ENCODE measurements at regions not wholly inside any gene's neighbourhood (a gene's known extent, or its start where the extent isn't known, plus 50 kb on each side); places are given as distances from the start of the nearest gene placed in this dataset.

- Histone ChIP-seq H3K9me3 (ENCODE audit: low read depth, low read length, poor library complexity, severe bottlenecking) (no peaks in the 10 kb centered on the region), H3K27ac (ENCODE audit: low read depth, low read length, poor library complexity, severe bottlenecking) (no peak overlapping the region), H3K4me1 (ENCODE audit: insufficient read depth, low read length, poor library complexity, severe bottlenecking) (no peaks in the 10 kb centered on the region), H3K27me3 (replicated peaks; ENCODE audit: insufficient read depth, low read depth, low read length, poor library complexity) (no peaks in the 10 kb centered on the region), H3K36me3 (ENCODE audit: insufficient read depth, low read length, poor library complexity, severe bottlenecking) (no peaks in the 10 kb centered on the region), H3K4me3 (ENCODE audit: low read depth, low read length, poor library complexity, severe bottlenecking) (no peak overlapping the region)
- ChIA-PET CTCF (no interaction called here), POLR2A (ENCODE audit: low non-redundant PET) (no interaction called here)
- no TSS peak for BruUV-seq (replicated peaks)
- no peak for TF ChIP-seq EZH2 (IDR thresholded peaks at IDR 0.05; ENCODE audit: borderline replicate concordance, low read depth, low read length, poor library complexity, severe bottlenecking)
- TF ChIP-seq CTCF (conservative IDR thresholded peaks at IDR 0.05; ENCODE audit: low read depth, low read length) = no peak
- no peak for DNase-seq (ENCODE audit: low spot score)
- intact Hi-C loops (cut with micrococcal nuclease; ENCODE audit: unreplicated experiment) = no loop called here
Measured at GRCh38 chr4:18242919-18243693, 221.6 kb upstream of the LCORL start.

GRCh38 chr4:18241727-18242126, 220.2 kb upstream of the LCORL start:
- no peaks in the 10 kb centered on the region for H3K36me3 ChIP-seq (ENCODE audit: insufficient read depth, low read length, poor library complexity, severe bottlenecking)
- ChIA-PET POLR2A (ENCODE audit: low non-redundant PET) (no interaction called here), CTCF (no interaction called here)
- DNase-seq (ENCODE audit: low spot score) = no peak
- no peak overlapping the region for H3K27ac ChIP-seq (ENCODE audit: low read depth, low read length, poor library complexity, severe bottlenecking)
- no peaks in the 10 kb centered on the region for H3K27me3 ChIP-seq (replicated peaks; ENCODE audit: insufficient read depth, low read depth, low read length, poor library complexity)
- no peaks in the 10 kb centered on the region for H3K9me3 ChIP-seq (ENCODE audit: low read depth, low read length, poor library complexity, severe bottlenecking)
- no peaks in the 10 kb centered on the region for H3K4me1 ChIP-seq (ENCODE audit: insufficient read depth, low read length, poor library complexity, severe bottlenecking)
- intact Hi-C loops (cut with micrococcal nuclease; ENCODE audit: unreplicated experiment) = no loop called here
- H3K4me3 ChIP-seq (ENCODE audit: low read depth, low read length, poor library complexity, severe bottlenecking) = no peak overlapping the region
- TF ChIP-seq CTCF (conservative IDR thresholded peaks at IDR 0.05; ENCODE audit: low read depth, low read length) = no peak
- TF ChIP-seq EZH2 (IDR thresholded peaks at IDR 0.05; ENCODE audit: borderline replicate concordance, low read depth, low read length, poor library complexity, severe bottlenecking) = no peak
- BruUV-seq (replicated peaks) = no TSS peak

GRCh38 chr4:18234108-18234507, 212.6 kb upstream of the LCORL start:
- H3K9me3 ChIP-seq (ENCODE audit: low read depth, low read length, poor library complexity, severe bottlenecking) = peaks cover 6% of the 10 kb centered on the region
- BruUV-seq (replicated peaks) = no TSS peak
- ChIA-PET CTCF (no interaction called here), POLR2A (ENCODE audit: low non-redundant PET) (no interaction called here)
- no peak for DNase-seq (ENCODE audit: low spot score)
- H3K36me3 ChIP-seq (ENCODE audit: insufficient read depth, low read length, poor library complexity, severe bottlenecking) = no peaks in the 10 kb centered on the region
- H3K27me3 ChIP-seq (replicated peaks; ENCODE audit: insufficient read depth, low read depth, low read length, poor library complexity) = no peaks in the 10 kb centered on the region
- TF ChIP-seq EZH2 (IDR thresholded peaks at IDR 0.05; ENCODE audit: borderline replicate concordance, low read depth, low read length, poor library complexity, severe bottlenecking) (no peak), CTCF (conservative IDR thresholded peaks at IDR 0.05; ENCODE audit: low read depth, low read length) (no peak)
- H3K27ac ChIP-seq (ENCODE audit: low read depth, low read length, poor library complexity, severe bottlenecking) = no peak overlapping the region
- H3K4me3 ChIP-seq (ENCODE audit: low read depth, low read length, poor library complexity, severe bottlenecking) = no peak overlapping the region
- intact Hi-C loops (cut with micrococcal nuclease; ENCODE audit: unreplicated experiment) = no loop called here
- no peaks in the 10 kb centered on the region for H3K4me1 ChIP-seq (ENCODE audit: insufficient read depth, low read length, poor library complexity, severe bottlenecking)
